BE2C (cell line): ENCODE measurements at regions not wholly inside any gene's neighbourhood (a gene's known extent, or its start where the extent isn't known, plus 50 kb on each side); places are given as distances from the start of the nearest gene placed in this dataset.

Source experiments
- DNase-seq: peaks from one replicate; pipeline ENCODE4 v3.0.0-alpha.2; 2020
- H3K27me3 ChIP-seq: fragments of 250-450 bp; sonication (Bioruptor Pico); 2 replicates; pipeline ENCODE4 v1.5.1; 2020; ENCODE audit warnings: mild to moderate bottlenecking
- H3K36me3 ChIP-seq: fragments of 250-450 bp; sonication (Bioruptor Pico); 2 replicates; pipeline ENCODE4 v1.5.1; 2020; ENCODE audit warnings: mild to moderate bottlenecking
- H3K4me1 ChIP-seq: fragments of 250-450 bp; sonication (Bioruptor Pico); 2 replicates; pipeline ENCODE4 v1.5.1; 2020
- H3K4me3 ChIP-seq: 2 replicates; pipeline ENCODE4 v1.5.1; 2011; ENCODE audit warnings: low read depth, low read length
- H3K9me3 ChIP-seq: fragments of 250-450 bp; sonication (Bioruptor Pico); 2 replicates; pipeline ENCODE4 v1.5.1; 2020
- TF ChIP-seq, protein P1 (sequence below): IDR thresholded peaks from 2 replicates; pipeline ENCODE4 v1.5.1; 2012; ENCODE audit warnings: mild to moderate bottlenecking, low read depth, low read length

DNA sequence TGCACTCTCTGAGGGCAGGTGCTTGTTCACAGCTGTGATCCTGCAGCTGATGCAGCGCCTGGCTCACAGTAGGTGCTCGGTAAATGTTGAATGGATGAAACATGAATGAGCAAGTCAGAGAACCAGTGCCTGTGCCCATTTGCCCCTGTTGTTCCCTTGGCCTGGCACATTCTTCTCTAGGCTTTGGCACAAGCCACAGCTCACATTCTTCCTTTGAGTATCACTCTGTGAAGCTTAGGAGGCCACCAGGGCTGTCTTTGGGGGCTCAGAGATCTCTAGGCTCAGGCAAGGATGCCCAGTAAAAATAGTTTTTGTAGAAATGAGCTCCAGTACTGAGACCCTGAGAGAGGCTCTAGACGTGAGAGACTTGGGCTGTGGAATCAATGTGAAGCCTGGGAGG is 144.6 kb upstream of the NAV2 start:
- Histone ChIP-seq H3K4me1 (no peaks in the 10 kb centered on the region; the same call in 1 of the 2 replicates), H3K27me3 (no peaks in the 10 kb centered on the region), H3K9me3 (no peaks in the 10 kb centered on the region), H3K4me3 (no peak overlapping the region), H3K36me3 (no peaks in the 10 kb centered on the region)
- TF ChIP-seq, protein P1, sequence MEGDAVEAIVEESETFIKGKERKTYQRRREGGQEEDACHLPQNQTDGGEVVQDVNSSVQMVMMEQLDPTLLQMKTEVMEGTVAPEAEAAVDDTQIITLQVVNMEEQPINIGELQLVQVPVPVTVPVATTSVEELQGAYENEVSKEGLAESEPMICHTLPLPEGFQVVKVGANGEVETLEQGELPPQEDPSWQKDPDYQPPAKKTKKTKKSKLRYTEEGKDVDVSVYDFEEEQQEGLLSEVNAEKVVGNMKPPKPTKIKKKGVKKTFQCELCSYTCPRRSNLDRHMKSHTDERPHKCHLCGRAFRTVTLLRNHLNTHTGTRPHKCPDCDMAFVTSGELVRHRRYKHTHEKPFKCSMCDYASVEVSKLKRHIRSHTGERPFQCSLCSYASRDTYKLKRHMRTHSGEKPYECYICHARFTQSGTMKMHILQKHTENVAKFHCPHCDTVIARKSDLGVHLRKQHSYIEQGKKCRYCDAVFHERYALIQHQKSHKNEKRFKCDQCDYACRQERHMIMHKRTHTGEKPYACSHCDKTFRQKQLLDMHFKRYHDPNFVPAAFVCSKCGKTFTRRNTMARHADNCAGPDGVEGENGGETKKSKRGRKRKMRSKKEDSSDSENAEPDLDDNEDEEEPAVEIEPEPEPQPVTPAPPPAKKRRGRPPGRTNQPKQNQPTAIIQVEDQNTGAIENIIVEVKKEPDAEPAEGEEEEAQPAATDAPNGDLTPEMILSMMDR = no peak
- DNase-seq = no peak

DNA sequence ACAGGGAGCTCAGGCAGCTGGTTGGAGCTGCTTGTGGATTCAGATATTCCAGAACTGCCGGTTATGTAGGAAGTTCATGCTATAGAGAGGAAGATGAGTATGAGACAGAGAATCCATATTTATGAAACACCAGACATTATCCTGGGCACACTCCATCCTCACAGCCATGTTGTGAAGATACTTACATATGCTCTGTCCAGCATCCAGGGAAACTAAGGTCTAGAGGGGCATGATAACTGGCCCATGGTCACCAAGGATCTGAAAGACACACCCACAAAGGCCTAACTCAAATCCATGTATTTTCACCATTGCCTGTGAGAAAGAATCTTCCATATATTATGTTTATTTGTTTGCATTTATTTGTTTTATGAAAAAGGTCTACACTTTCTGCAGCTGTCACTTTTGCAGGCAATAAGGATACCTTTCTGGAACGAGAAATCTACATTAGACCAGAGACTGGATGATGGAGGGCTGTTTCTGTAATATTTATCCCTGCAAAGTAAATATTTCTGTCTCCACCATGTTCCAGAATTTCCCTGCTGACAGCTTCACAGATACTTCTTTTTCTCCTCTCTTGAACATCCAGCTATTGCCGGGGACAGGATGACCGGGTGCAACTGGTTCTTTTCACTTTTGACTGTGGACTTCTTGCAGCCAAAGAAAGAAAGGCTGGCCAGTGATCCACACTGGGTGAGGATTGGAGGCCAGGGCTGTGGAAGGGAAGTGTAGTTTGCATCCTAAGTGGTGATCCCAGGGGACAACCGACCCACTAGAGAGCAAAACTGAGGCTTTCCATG is 145.9 kb upstream of the NAV2 start:
- Histone ChIP-seq H3K9me3 (no peaks in the 10 kb centered on the region), H3K27me3 (no peaks in the 10 kb centered on the region), H3K4me1 (no peaks in the 10 kb centered on the region; the same call in 1 of the 2 replicates), H3K36me3 (no peaks in the 10 kb centered on the region), H3K4me3 (no peak overlapping the region)
- no peak for DNase-seq
- TF ChIP-seq, protein P1 = no peak

DNA sequence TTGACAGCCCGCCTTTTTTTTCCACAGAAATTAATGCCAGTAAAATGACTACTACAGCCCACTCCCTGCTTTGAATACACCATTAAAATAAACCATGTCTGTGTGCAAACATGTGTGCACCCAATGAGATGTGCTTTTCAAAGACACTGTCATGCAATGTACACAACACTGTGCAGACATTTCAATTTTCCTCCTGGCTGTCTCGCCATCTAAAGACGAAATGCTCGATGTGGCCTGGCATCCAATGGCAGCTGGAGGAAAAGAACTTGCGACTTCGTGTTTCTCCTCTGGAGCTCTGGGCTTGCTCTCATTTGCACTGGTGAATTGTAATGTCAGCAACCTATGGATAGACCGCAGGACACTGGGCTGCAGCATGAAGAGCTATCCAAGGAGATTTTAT is 147.0 kb upstream of the NAV2 start:
- H3K9me3 ChIP-seq = no peaks in the 10 kb centered on the region
- no peak for DNase-seq
- peaks cover 2% of the 10 kb centered on the region; the same call in 1 of the 2 replicates for H3K4me1 ChIP-seq
- no peak overlapping the region for H3K4me3 ChIP-seq
- no peaks in the 10 kb centered on the region for H3K36me3 ChIP-seq
- TF ChIP-seq, protein P1 = no peak
- no peaks in the 10 kb centered on the region for H3K27me3 ChIP-seq

DNA sequence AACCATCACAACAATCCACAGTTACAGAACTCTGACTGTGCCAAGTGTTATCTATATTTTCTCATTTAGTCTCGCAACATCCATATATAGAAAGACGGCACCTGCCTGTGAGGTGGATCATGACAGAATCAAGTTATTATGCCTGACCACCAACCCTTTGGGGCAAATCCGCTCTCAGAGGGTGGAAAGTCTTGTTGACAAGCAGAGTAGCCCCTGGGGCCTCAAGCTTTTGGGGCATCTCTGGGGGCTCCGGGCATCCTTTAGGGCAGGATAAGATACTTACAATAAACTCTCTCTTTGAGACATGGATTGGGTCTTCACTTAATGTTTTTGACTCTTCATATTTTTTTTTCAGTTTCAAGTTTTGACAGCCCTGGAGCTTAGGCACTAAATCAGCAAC is 150.5 kb upstream of the NAV2 start:
- TF ChIP-seq, protein P1 = no peak
- Histone ChIP-seq H3K36me3 (no peaks in the 10 kb centered on the region), H3K4me1 (peaks cover 6% of the 10 kb centered on the region; the same call in 1 of the 2 replicates), H3K4me3 (no peak overlapping the region), H3K9me3 (no peaks in the 10 kb centered on the region), H3K27me3 (no peaks in the 10 kb centered on the region)
- no peak for DNase-seq

DNA sequence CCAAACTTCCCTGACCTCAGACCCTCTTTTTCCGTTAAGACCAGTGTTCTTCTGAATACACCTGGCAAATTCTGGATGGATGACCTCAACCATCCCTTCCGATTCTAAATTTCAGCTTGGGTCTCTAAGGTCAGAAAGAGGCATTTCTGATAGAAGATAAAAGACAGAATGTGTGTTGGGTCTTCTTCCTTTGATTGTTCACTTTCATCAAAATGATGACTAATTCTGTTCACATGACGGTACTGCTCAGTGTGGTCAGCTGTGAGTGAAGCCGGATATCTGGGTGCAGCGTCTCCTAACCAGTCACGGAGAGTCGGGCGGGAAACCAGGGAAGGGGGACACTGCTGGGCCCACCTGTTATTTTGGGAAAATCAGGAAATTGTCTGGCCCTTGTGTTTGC is 151.6 kb upstream of the NAV2 start:
- peaks cover 6% of the 10 kb centered on the region; the same call in 1 of the 2 replicates for H3K4me1 ChIP-seq
- TF ChIP-seq, protein P1 = no peak
- no peak for DNase-seq
- H3K27me3 ChIP-seq = no peaks in the 10 kb centered on the region
- no peak overlapping the region for H3K4me3 ChIP-seq
- no peaks in the 10 kb centered on the region for H3K9me3 ChIP-seq
- no peaks in the 10 kb centered on the region for H3K36me3 ChIP-seq

- Histone ChIP-seq H3K27me3 (no peaks in the 10 kb centered on the region), H3K9me3 (no peaks in the 10 kb centered on the region), H3K4me3 (no peak overlapping the region), H3K4me1 (peaks cover 6% of the 10 kb centered on the region; the same call in 1 of the 2 replicates), H3K36me3 (no peaks in the 10 kb centered on the region)
- TF ChIP-seq, protein P1 = no peak
- peak; percentile 16 for DNase-seq
These were observed 152.5 kb upstream of the NAV2 start for GRCh38 chr11:19560156-19560555.
